HG03558 (cell line): ENCODE measurements at regions not wholly inside any gene's neighbourhood (a gene's known extent, or its start where the extent isn't known, plus 50 kb on each side); places are given as distances from the start of the nearest gene placed in this dataset.

Source experiments
- ATAC-seq: cut with Tn5 transposase; IDR thresholded peaks from one replicate; pipeline ENCODE4 v1.9.1; 2021; ENCODE audit warnings: moderate number of reproducible peaks; ENCODE audit not compliant: unreplicated experiment; ENCODE audit errors: extremely low read depth

DNA sequence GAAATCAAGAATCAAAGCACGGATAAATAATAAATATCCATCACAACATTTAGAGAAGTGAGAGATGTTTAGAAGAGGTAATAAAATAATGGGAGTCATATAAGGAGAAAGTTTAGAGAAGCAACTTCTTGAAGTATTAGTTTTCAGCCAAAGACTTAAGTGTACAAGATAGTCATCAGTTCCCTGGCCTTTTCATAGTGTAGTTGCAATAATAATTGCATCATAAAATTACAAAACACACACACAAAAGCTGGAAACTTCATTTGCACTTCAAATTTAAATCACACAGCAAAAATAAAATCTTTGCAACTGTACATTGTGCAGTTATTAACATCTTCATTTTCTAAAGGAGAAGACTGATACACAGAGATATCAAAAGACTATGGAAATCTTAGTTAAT, 319.1 kb upstream of the RGMB start:
- ATAC-seq: no peak

GRCh38 chr5:98454904-98455303, 318.6 kb upstream of the RGMB start:
- ATAC-seq: no peak

DNA sequence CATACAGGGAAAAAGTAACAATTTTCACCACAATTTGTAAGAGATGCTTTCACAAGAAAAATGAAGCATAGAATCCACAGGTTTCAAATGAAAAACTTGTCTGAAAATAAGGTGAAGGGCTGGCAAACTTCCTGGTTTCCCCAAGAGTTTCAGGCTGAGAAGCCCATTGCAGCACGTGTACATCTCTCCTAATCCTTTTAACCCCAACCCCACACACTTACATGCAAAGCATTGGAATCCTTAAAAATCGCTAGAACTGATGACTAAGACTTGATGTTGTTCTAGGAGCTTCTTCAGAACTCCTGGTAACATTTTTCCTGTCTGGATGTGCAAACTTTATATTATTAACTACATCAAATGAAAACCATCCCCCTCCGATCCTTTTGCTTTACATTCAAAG, 317.8 kb upstream of the RGMB start:
- no peak for ATAC-seq

GRCh38 chr5:98458004-98458403, 315.5 kb upstream of the RGMB start:
- ATAC-seq: peak; percentile 59

GRCh38 chr5:98458726-98459125, 314.7 kb upstream of the RGMB start:
- ATAC-seq: no peak

- ATAC-seq: no peak
Observed at GRCh38 chr5:98460536-98460935, 312.9 kb upstream of the RGMB start.

- ATAC-seq: no peak
Observed at GRCh38 chr5:98461485-98461884, 312.0 kb upstream of the RGMB start.

DNA sequence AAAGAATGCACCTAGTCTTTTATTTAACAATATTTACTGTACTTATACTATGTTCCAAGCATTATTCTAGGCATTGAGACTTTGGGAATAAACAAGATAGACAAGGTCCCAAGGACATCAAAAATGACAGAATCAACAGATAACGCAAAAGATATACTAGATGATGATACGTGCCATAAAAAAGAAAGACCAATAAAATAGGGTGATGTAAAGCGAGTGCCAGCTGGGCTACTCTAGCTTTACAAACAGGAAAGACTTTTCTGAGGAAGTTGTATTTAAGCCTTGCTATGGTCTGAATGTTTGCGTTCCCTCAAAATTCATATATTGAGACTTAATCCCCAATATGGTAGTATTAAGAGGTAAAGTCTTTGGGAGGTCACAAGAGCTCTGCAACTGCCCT, 310.2 kb upstream of the RGMB start:
- ATAC-seq: no peak

- no peak for ATAC-seq
Observed at GRCh38 chr5:98463676-98464075, 309.8 kb upstream of the RGMB start.

DNA sequence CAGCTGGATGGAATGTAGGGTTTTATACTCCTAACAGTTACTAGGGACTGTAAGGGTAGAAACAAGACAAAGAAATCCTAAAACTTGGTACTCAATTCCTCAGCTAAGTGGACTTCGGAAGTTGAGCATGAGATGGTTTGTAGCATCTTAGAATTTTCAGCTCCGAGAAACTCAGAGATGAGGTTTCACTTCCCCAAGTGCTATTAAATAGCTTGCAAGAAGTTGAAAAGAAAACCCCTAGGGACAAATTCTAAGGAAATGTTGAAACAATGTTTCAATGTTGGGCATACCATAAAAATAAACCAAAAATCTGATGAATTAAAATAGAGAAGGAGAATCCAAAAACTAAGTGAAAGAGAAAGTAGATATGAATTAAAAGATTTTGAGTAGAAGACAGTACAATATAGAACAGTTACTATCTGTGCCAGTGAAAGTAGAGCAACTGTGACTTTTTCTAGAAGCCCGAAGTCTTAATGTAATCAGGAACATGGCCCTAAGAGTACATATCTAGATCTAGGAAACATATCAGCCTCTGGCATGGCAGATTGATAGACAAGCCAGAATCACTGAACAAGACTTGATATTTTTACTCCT, 308.6 kb upstream of the RGMB start:
- ATAC-seq: peak; percentile 65

DNA sequence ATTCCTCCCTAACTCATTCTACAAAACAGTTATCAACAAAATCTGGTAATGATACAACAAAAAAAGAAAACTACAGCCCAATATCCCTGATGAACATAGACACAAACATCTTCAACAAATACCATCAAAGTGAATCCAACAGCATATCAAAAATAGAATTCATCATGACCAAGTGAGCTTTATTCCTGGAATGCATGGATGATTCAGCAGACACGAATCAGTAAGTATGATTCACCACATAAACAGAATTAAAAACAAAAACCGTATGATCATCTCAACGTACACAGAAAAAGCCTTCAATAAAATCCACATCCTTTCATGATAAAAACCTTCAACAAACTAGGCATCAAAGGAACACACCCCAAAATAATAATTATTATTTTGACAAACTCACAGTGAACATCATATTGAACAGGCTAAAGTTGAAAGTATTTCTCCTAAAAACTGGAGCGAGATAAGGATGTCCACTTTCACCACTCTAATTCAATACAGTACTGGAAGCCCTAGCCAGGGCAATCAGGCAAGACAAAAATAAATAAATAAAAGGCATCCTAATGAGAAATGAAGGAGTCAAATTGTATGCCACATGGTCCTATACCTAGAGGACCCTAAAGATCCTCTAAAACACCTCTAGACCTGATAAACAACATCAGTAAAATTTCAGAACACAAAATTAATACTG, 305.1 kb upstream of the RGMB start:
- no peak for ATAC-seq

DNA sequence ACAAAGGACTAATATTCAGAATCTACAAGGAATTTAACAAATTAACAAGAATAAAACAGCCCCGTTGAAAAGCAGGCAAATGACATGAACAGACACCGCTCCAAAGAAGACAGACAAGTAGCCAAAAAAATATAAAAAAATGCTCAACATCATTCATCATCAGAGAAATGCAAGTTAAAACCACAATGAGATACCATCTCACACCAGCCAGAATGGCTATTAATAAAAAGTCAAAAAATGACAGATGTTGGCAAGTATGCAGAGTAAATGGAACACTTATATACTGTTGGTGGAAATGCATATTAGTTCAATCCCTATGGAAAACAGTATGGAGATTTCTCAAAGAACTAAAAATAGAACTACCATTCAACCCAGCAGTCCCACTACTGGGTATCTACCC, 302.7 kb upstream of the RGMB start:
- ATAC-seq: no peak

DNA sequence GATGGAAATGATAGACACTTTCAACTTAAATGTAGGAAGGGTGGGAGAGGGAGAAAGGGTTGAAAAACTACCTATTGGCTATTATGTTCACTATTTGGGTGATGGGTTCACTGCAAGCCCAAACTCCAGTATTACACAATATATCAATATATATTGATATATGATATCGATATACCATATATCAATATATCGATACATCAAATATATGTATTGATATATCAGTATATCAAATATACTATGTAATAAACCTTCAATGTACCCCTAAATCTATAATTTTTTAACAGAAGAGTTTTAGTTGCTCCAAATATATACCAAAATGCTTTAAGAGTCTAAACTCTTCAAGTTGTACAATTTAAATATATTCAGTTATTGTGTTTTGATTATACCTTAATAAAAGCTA, 302.0 kb upstream of the RGMB start:
- ATAC-seq: no peak

GRCh38 chr5:98474216-98474615, 299.2 kb upstream of the RGMB start:
- ATAC-seq: no peak

- ATAC-seq: no peak
Observed at GRCh38 chr5:98474782-98475181, 298.7 kb upstream of the RGMB start.

DNA sequence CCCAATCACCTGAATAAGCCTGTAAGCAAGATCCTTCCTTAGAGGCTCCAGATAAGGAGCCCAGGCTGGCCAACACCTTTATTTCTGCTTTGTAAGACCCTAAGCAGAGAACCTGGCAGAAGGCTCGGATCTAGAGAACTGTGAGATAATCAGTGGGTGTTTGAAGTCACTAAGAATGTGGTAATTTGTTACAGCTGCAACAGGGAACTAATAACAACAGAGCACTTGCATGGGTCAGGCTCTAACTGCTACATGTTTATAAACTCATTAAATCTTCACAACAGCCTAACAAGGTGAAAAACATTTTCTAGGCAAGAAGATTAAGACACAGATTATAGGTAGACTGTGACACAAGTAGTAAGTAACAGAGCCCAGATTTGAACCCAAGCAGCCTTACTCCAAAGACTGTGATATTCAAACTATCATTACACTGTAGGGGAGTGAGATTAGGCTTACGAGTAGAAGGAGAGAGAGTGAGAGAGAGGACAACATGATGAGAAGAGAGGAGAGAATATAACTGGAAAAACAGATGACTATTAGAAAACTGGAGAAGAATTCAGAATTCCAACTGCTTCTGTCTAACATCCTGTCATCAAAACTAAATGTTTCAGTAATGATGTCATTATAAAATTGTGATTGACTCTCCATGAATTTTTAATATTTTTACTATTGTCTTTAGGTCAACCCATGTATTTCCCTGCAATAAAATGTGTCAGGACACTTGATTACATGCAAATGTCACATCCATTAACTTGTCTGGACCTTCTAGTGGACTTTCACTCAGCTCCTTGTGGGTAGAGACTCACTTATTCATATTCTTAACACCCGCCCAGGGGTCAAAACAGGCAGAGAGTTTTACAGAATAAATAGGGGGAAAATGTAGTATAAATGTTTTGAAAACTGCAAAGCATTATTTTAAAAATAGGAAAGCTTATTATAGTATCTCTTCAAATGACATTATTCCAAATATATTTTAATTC, 290.9 kb upstream of the RGMB start:
- no peak for ATAC-seq

DNA sequence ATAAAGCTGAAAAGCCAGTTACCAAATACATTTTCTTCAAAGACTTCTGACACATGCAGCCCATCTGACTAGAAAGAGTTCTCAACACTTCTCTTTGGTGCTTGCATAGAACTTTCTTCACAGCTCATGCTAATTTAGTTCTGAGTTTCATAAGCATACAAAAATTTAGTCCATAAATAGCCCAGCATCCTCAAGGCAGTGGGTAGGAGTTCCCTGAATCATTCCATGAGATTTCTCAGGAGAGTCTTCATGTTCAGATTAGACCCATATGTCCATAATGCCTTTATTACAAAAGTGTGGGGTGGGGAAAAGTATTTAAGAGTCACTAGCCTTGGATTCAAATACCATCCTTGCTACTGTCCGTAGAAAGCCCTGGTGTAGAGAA, 290.2 kb upstream of the RGMB start:
- no peak for ATAC-seq

DNA sequence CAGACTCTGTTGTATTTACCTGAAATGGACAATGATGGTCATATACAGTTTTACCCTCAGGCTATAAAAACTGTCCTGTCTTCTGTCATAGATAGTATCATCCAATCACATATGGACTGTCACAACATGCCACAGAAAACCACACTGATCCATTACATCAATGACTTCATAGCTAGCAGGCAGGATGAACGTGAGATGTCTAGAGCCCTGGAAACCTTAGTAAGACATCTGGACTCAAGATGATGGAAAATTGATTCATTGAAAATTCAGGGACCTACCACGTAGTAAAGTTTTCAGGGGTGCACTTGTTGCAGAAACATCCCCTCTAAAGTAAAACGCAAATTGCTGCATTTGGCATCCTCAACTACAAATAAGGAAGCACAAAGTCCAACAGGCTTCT, 284.4 kb upstream of the RGMB start:
- no peak for ATAC-seq

DNA sequence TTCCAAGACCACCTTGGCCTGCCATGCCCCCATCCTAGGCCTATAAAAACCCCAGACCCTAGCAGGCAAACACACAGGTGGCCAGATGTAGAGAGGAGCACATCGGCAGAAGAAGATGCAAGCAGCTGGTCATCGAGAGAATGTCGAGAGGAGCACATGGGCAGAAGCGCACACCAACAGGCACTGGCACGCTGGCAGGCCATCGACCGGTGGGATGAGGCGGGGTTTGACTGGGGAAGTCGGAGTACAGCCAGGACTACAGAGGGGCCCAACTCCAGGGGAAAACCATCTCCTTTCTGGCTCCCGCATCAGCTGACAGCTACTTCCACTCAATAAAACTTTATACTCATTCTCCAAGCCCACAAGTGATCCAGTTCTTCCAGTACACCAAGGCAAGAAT, 283.1 kb upstream of the RGMB start:
- ATAC-seq: no peak

GRCh38 chr5:98492258-98492657, 281.2 kb upstream of the RGMB start:
- no peak for ATAC-seq

GRCh38 chr5:98497418-98497817, 276.0 kb upstream of the RGMB start:
- no peak for ATAC-seq
